HCEC 1CT (cell line): ENCODE measurements at regions not wholly inside any gene's neighbourhood (a gene's known extent, or its start where the extent isn't known, plus 50 kb on each side); places are given as distances from the start of the nearest gene placed in this dataset.
"Not testable (repeated sequence)": the region's sequence is repeated elsewhere in the genome, so short reads cannot be mapped to it uniquely, and the experiment has no call there.

Experiments
- DNase-seq: peaks from one replicate; pipeline ENCODE4 v3.0.0-alpha.2; 2017

GRCh38 chr20:53738945-53739798, 145.5 kb upstream of the ZNF217 start:
- no peak for DNase-seq

- DNase-seq, result no peak
Observed at GRCh38 chr20:53738039-53738944, 144.7 kb upstream of the ZNF217 start.

- no peak for DNase-seq
Observed at GRCh38 chr20:53737396-53738038, 143.9 kb upstream of the ZNF217 start.

- no peak for DNase-seq
Observed at GRCh38 chr20:53736757-53737395, 143.2 kb upstream of the ZNF217 start.

- no peak for DNase-seq
Observed at GRCh38 chr20:53736122-53736756, 142.6 kb upstream of the ZNF217 start.

GRCh38 chr20:53735536-53736050, 142.0 kb upstream of the ZNF217 start:
- peak; percentile 96 for DNase-seq

GRCh38 chr20:53734006-53734688, 140.5 kb upstream of the ZNF217 start:
- DNase-seq, result no peak

GRCh38 chr20:53731595-53731994, 138.0 kb upstream of the ZNF217 start:
- no peak for DNase-seq

- no peak for DNase-seq
Observed at GRCh38 chr20:53728359-53728758, 134.7 kb upstream of the ZNF217 start.

GRCh38 chr20:53727239-53727638, 133.6 kb upstream of the ZNF217 start:
- DNase-seq, result not testable (repeated sequence)

GRCh38 chr20:53725575-53725970, 131.9 kb upstream of the ZNF217 start:
- DNase-seq, result no peak

- DNase-seq, result no peak
Observed at GRCh38 chr20:53723621-53724020, 130.0 kb upstream of the ZNF217 start.

GRCh38 chr20:53723045-53723444, 129.4 kb upstream of the ZNF217 start:
- DNase-seq, result no peak

- DNase-seq, result no peak
Observed at GRCh38 chr20:53722515-53723036, 128.9 kb upstream of the ZNF217 start.

- not testable (repeated sequence) for DNase-seq
Observed at GRCh38 chr20:53721445-53721963, 127.9 kb upstream of the ZNF217 start.

GRCh38 chr20:53719171-53719803, 125.6 kb upstream of the ZNF217 start:
- not testable (repeated sequence) for DNase-seq

- no peak for DNase-seq
Observed at GRCh38 chr20:53718142-53719021, 124.7 kb upstream of the ZNF217 start.

GRCh38 chr20:53716395-53716794, 122.8 kb upstream of the ZNF217 start:
- no peak for DNase-seq

GRCh38 chr20:53714524-53714923, 120.9 kb upstream of the ZNF217 start:
- DNase-seq, result no peak
